ENCODE measurements at regions not wholly inside any gene's neighbourhood (a gene's known extent, or its start where the extent isn't known, plus 50 kb on each side); places are given as distances from the start of the nearest gene placed in this dataset.

DNA sequence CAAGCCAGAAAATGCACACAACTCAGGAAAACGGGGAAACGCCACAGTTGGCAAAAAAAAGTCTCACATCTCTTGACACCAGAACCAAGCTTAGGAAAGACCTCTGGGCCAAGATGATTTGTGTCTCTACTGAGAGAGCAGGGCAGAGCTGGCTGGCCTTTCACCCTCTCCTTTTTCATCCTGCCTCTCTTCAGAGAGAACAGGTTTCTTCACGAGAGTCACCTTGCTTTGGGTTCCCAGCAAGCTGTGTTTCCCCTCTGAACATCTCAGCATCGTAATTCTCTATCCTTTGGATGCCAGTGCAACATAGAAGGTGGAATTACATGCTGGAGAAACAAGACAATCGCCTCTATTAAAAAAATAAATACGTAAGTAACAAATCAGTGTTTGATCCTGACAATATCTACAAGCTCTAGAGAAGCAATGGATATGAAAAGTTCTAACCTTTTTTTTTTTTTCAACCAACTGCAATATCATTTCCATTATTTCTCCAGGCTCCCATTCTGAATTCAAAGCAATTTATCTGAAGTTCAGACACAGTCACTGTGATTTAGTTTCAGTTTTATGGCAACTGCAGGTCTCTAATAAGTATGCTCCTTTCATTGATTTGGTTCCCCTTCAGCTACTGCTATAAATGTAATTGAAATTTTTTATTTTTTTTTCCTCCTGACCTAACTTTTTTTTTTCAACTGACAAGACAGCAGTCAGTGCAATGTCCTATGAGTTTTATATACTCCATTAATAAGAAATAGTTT, 708.6 kb downstream of the DTWD2 start:
- TF ChIP-seq, protein P1, sequence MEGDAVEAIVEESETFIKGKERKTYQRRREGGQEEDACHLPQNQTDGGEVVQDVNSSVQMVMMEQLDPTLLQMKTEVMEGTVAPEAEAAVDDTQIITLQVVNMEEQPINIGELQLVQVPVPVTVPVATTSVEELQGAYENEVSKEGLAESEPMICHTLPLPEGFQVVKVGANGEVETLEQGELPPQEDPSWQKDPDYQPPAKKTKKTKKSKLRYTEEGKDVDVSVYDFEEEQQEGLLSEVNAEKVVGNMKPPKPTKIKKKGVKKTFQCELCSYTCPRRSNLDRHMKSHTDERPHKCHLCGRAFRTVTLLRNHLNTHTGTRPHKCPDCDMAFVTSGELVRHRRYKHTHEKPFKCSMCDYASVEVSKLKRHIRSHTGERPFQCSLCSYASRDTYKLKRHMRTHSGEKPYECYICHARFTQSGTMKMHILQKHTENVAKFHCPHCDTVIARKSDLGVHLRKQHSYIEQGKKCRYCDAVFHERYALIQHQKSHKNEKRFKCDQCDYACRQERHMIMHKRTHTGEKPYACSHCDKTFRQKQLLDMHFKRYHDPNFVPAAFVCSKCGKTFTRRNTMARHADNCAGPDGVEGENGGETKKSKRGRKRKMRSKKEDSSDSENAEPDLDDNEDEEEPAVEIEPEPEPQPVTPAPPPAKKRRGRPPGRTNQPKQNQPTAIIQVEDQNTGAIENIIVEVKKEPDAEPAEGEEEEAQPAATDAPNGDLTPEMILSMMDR (IDR thresholded peaks at IDR 0.05; ENCODE audit: unreplicated experiment), result no peak
- ChIA-PET POLR2A (interaction anchor here (1.7 kb wide), 1 partner anchor 19 kb away, joined by 5 read pairs; no protein-coding TSS in a partner anchor), CTCF (interaction anchor here (0.6 kb wide), 2 partner anchors 246 to 378 kb away, joined by 3 read pairs; no protein-coding TSS in a partner anchor)
- BruUV-seq (replicated peaks), result no TSS peak
- Mint-ChIP-seq H3K9me3 (ENCODE audit: unreplicated experiment) (no peaks in the 10 kb centered on the region), H3K27me3 (ENCODE audit: insufficient read depth, unreplicated experiment) (no peaks in the 10 kb centered on the region), H3K4me3 (ENCODE audit: unreplicated experiment) (no peak overlapping the region), H3K36me3 (ENCODE audit: insufficient read depth, unreplicated experiment) (no peaks in the 10 kb centered on the region), H3K27ac (ENCODE audit: low read depth, unreplicated experiment) (no peak overlapping the region), H3K4me1 (ENCODE audit: insufficient read depth, unreplicated experiment) (peaks cover 10% of the 10 kb centered on the region)
- intact Hi-C loops (cut with micrococcal nuclease), result no loop called here
- no peak for DNase-seq (ENCODE audit: unreplicated experiment)

DNA sequence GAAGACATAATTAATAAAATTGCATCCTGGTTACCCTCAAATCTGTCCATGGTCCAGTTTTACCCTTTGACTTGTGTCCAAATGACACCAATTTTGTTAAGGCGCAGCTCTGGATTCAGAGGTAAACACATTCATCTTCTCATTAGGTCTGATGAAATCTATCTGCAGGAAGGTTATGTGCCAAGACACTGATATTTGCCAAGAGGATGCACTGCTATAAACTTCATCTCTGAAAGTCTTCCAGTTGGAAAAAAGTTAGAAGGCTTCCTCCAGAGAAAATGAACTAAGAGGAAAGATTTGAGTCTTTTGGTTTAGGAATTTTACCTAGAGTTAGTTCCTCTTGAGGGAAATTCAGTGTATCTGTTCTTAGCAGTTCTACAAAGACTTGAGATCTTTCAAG, 717.8 kb downstream of the DTWD2 start:
- intact Hi-C loops (cut with micrococcal nuclease), result no loop called here
- no peak overlapping the region for H3K27ac Mint-ChIP-seq (ENCODE audit: low read depth, unreplicated experiment)
- no peaks in the 10 kb centered on the region for H3K27me3 Mint-ChIP-seq (ENCODE audit: insufficient read depth, unreplicated experiment)
- TF ChIP-seq, protein P1 (IDR thresholded peaks at IDR 0.05; ENCODE audit: unreplicated experiment), result no peak
- H3K36me3 Mint-ChIP-seq (ENCODE audit: insufficient read depth, unreplicated experiment), result no peaks in the 10 kb centered on the region
- BruUV-seq (replicated peaks), result no TSS peak
- no peak overlapping the region for H3K4me3 Mint-ChIP-seq (ENCODE audit: unreplicated experiment)
- H3K4me1 Mint-ChIP-seq (ENCODE audit: insufficient read depth, unreplicated experiment), result no peaks in the 10 kb centered on the region
- POLR2A ChIA-PET, result interaction anchor here (0.6 to 0.8 kb wide), 2 partner anchors 22 to 57 kb away, joined by 5 to 6 read pairs; no protein-coding TSS in a partner anchor
- CTCF ChIA-PET, result interaction anchor here (0.6 kb wide), 1 partner anchor 1141 kb away, joined by 3 read pairs; no protein-coding TSS in a partner anchor
- DNase-seq (ENCODE audit: unreplicated experiment), result no peak
- no peaks in the 10 kb centered on the region for H3K9me3 Mint-ChIP-seq (ENCODE audit: unreplicated experiment)

DNA sequence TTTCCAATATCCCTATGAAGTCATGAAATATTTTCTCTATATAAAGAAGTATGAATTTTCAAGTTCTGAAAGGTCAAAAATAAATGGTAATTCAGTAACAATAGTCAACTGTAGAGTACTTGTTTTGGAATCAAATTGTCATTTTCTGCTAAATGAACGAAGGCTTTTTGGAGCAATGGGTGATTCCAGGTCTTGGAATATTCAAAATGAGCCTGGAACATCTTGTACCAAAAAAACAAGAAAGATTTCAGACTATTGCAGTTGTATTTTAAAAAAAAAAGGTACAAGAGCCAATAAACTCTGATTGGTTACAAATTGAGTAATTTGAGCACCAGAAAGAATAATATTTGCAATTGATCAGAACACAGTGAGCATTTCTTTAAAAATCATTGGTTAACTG, 730.1 kb downstream of the DTWD2 start:
- Mint-ChIP-seq H3K4me1 (ENCODE audit: insufficient read depth, unreplicated experiment) (no peaks in the 10 kb centered on the region), H3K27me3 (ENCODE audit: insufficient read depth, unreplicated experiment) (no peaks in the 10 kb centered on the region), H3K36me3 (ENCODE audit: insufficient read depth, unreplicated experiment) (no peaks in the 10 kb centered on the region), H3K4me3 (ENCODE audit: unreplicated experiment) (no peak overlapping the region), H3K27ac (ENCODE audit: low read depth, unreplicated experiment) (no peak overlapping the region), H3K9me3 (ENCODE audit: unreplicated experiment) (no peaks in the 10 kb centered on the region)
- POLR2A ChIA-PET, result no interaction called here
- CTCF ChIA-PET, result no interaction called here
- TF ChIP-seq, protein P1 (IDR thresholded peaks at IDR 0.05; ENCODE audit: unreplicated experiment), result no peak
- no TSS peak for BruUV-seq (replicated peaks)
- no peak for DNase-seq (ENCODE audit: unreplicated experiment)
- intact Hi-C loops (cut with micrococcal nuclease), result no loop called here

- H3K36me3 Mint-ChIP-seq (ENCODE audit: insufficient read depth, unreplicated experiment), result no peaks in the 10 kb centered on the region
- TF ChIP-seq, protein P1 (IDR thresholded peaks at IDR 0.05; ENCODE audit: unreplicated experiment), result no peak
- BruUV-seq (replicated peaks), result no TSS peak
- no peaks in the 10 kb centered on the region for H3K4me1 Mint-ChIP-seq (ENCODE audit: insufficient read depth, unreplicated experiment)
- intact Hi-C loops (cut with micrococcal nuclease), result no loop called here
- H3K27me3 Mint-ChIP-seq (ENCODE audit: insufficient read depth, unreplicated experiment), result no peaks in the 10 kb centered on the region
- no peak overlapping the region for H3K27ac Mint-ChIP-seq (ENCODE audit: low read depth, unreplicated experiment)
- peaks cover 7% of the 10 kb centered on the region for H3K9me3 Mint-ChIP-seq (ENCODE audit: unreplicated experiment)
- DNase-seq (ENCODE audit: unreplicated experiment), result peak; percentile 10
- POLR2A ChIA-PET, result no interaction called here
- no peak overlapping the region for H3K4me3 Mint-ChIP-seq (ENCODE audit: unreplicated experiment)
- CTCF ChIA-PET, result no interaction called here
These were observed 731.3 kb downstream of the DTWD2 start for GRCh38 chr5:118257066-118257465.
